ENCODE measurements at regions not wholly inside any gene's neighbourhood (a gene's known extent, or its start where the extent isn't known, plus 50 kb on each side); places are given as distances from the start of the nearest gene placed in this dataset.

GRCh38 chr22:27407369-27407985 lies 394.1 kb downstream of the MN1 start:
- DNase-seq (ENCODE audit: low spot score in 2 of 2) (no peak), FAIRE-seq (no peak)

- no peak for FAIRE-seq
Measured at GRCh38 chr22:27408068-27408467, 393.5 kb downstream of the MN1 start.

GRCh38 chr22:27409299-27409698 lies 392.3 kb downstream of the MN1 start:
- DNase-seq (ENCODE audit: low spot score in 2 of 2) (no peak), FAIRE-seq (no peak)

More at GRCh38 chr22:27408068-27408467, 393.5 kb downstream of the MN1 start:
- no peak for DNase-seq (ENCODE audit: low spot score in 2 of 2)

- DNase-seq (ENCODE audit: low spot score in 2 of 2) = no peak
- FAIRE-seq = no peak
Measured at GRCh38 chr22:27412866-27413445, 388.6 kb downstream of the MN1 start.

GRCh38 chr22:27413702-27414101 lies 387.9 kb downstream of the MN1 start:
- DNase-seq (ENCODE audit: low spot score in 2 of 2) (no peak), FAIRE-seq (no peak)

GRCh38 chr22:27416511-27417420 lies 384.8 kb downstream of the MN1 start:
- DNase-seq (ENCODE audit: low spot score in 2 of 2) = no peak
- FAIRE-seq = no peak

- FAIRE-seq (no peak), DNase-seq (ENCODE audit: low spot score in 2 of 2) (no peak)
Measured at GRCh38 chr22:27417421-27417814, 384.1 kb downstream of the MN1 start.

GRCh38 chr22:27418261-27418660 lies 383.3 kb downstream of the MN1 start:
- FAIRE-seq = no peak
- no peak for DNase-seq (ENCODE audit: low spot score in 2 of 2)

- no peak for FAIRE-seq
- peak in 1 of 2 donors; percentile 24 for DNase-seq (ENCODE audit: low spot score in 2 of 2)
Measured at GRCh38 chr22:27419473-27419872, 382.1 kb downstream of the MN1 start.

GRCh38 chr22:27420195-27420816 lies 381.2 kb downstream of the MN1 start:
- DNase-seq (ENCODE audit: low spot score in 2 of 2) = no peak
- FAIRE-seq = no peak

GRCh38 chr22:27420817-27421361 lies 380.7 kb downstream of the MN1 start:
- DNase-seq (ENCODE audit: low spot score in 2 of 2) (peak; percentile 17 to 40), FAIRE-seq (no peak)

- DNase-seq (ENCODE audit: low spot score in 2 of 2) (no peak), FAIRE-seq (no peak)
Measured at GRCh38 chr22:27422442-27422841, 379.1 kb downstream of the MN1 start.

GRCh38 chr22:27424319-27424718 lies 377.2 kb downstream of the MN1 start:
- no peak for DNase-seq (ENCODE audit: low spot score in 2 of 2)
- no peak for FAIRE-seq

- no peak for FAIRE-seq
Measured at GRCh38 chr22:27429476-27429875, 372.1 kb downstream of the MN1 start.

GRCh38 chr22:27431081-27431480 lies 370.5 kb downstream of the MN1 start:
- FAIRE-seq = no peak

More at GRCh38 chr22:27429476-27429875, 372.1 kb downstream of the MN1 start:
- DNase-seq (ENCODE audit: low spot score in 2 of 2) = no peak

GRCh38 chr22:27431896-27432295 lies 369.7 kb downstream of the MN1 start:
- DNase-seq (ENCODE audit: low spot score in 2 of 2) (no peak), FAIRE-seq (no peak)

More at GRCh38 chr22:27431081-27431480, 370.5 kb downstream of the MN1 start:
- no peak for DNase-seq (ENCODE audit: low spot score in 2 of 2)

- no peak for FAIRE-seq
- no peak for DNase-seq (ENCODE audit: low spot score in 2 of 2)
Measured at GRCh38 chr22:27433099-27433498, 368.5 kb downstream of the MN1 start.

GRCh38 chr22:27433585-27434190 lies 367.9 kb downstream of the MN1 start:
- FAIRE-seq (no peak), DNase-seq (ENCODE audit: low spot score in 2 of 2) (no peak)

- FAIRE-seq = no peak
- DNase-seq (ENCODE audit: low spot score in 2 of 2) = no peak
Measured at GRCh38 chr22:27434898-27435297, 366.7 kb downstream of the MN1 start.

All from frontal cortex (tissue), 3 donors.